GM23338 (cell line): ENCODE measurements at regions not wholly inside any gene's neighbourhood (a gene's known extent, or its start where the extent isn't known, plus 50 kb on each side); places are given as distances from the start of the nearest gene placed in this dataset.

ENCODE experiments used
- CREB1 ChIP-seq: fragments of 250-450 bp; sonication (Bioruptor Pico); IDR thresholded peaks from 2 replicates; pipeline ENCODE4 v1.5.0; 2020; ENCODE audit warnings: low read depth, mild to moderate bottlenecking, moderate library complexity
- CTCF ChIP-seq, 2 experiments: fragments of 200-600 bp in 1 of 2; sonication (generic) in 1 of 2; conservative IDR thresholded peaks; 2 replicates each; pipeline versions ENCODE4 v1.5.1 to v1.6.1; 2016 to 2017; ENCODE audit warnings: antibody characterized with exemption in 2 of 2, low read depth in 2 of 2, mild to moderate bottlenecking in 2 of 2, moderate library complexity in 1 of 2
- ETS1 ChIP-seq: IDR thresholded peaks from 2 replicates; pipeline ENCODE4 v1.6.1; 2016; ENCODE audit warnings: antibody characterized with exemption
- EZH2 ChIP-seq: fragments of 200-600 bp; sonication (generic); IDR thresholded peaks from one replicate; pipeline ENCODE4 v1.8.0; 2017; ENCODE audit warnings: antibody characterized with exemption, mild to moderate bottlenecking, low read depth; ENCODE audit not compliant: unreplicated experiment
- EZH2phosphoT487 ChIP-seq: fragments of 200-600 bp; sonication (generic); IDR thresholded peaks from one replicate; pipeline ENCODE4 v1.8.1; 2018; ENCODE audit warnings: antibody characterized with exemption; ENCODE audit not compliant: unreplicated experiment
- POLR2AphosphoS5 ChIP-seq: IDR thresholded peaks from 2 replicates; pipeline ENCODE4 v1.6.1; 2016; ENCODE audit warnings: antibody characterized with exemption, low read depth
- REST ChIP-seq: IDR thresholded peaks from one replicate; pipeline ENCODE4 v1.6.1; 2018; ENCODE audit warnings: antibody characterized with exemption; ENCODE audit not compliant: unreplicated experiment
- ZNF114 ChIP-seq: fragments of 250-450 bp; sonication (Bioruptor Pico); IDR thresholded peaks from 2 replicates; pipeline ENCODE4 v1.5.0; 2020; ENCODE audit warnings: mild to moderate bottlenecking, moderate library complexity
- ZNF462 ChIP-seq: fragments of 250-450 bp; sonication (Bioruptor Pico); IDR thresholded peaks from 2 replicates; pipeline ENCODE4 v1.5.0; 2020; ENCODE audit warnings: mild to moderate bottlenecking, moderate library complexity

GRCh38 chr11:119474682-119475596 lies 52.0 kb upstream of the THY1 start:
- peak; percentile 83 to 99 for TF ChIP-seq CTCF (conservative IDR thresholded peaks at IDR 0.05; ENCODE audit: low read depth in 2 of 2)
- TF ChIP-seq EZH2 = no peak
- TF ChIP-seq EZH2phosphoT487 = no peak
- no peak for TF ChIP-seq CREB1 (CRISPR knock-in tag)
- no peak for TF ChIP-seq REST
- TF ChIP-seq ETS1 = no peak
- TF ChIP-seq ZNF462 (CRISPR knock-in tag) = no peak
- TF ChIP-seq POLR2AphosphoS5 = no peak
- no peak for TF ChIP-seq ZNF114
